ENCODE measurements at regions not wholly inside any gene's neighbourhood (a gene's known extent, or its start where the extent isn't known, plus 50 kb on each side); places are given as distances from the start of the nearest gene placed in this dataset.

GRCh38 chrX:40318801-40319200, 221.0 kb upstream of the BCOR start:
- no TSS peak for BruUV-seq (replicated peaks)
- ChIA-PET POLR2A (no interaction called here), CTCF (no interaction called here)
- no peak overlapping the region for H2AFZ ChIP-seq (ENCODE audit: low read depth, low read length)
- no peak overlapping the region for H3K27ac ChIP-seq (ENCODE audit: insufficient read depth, low read depth, low read length)
- intact Hi-C loops (cut with micrococcal nuclease) (no loop called here), dilution Hi-C loops (cut with MboI; ENCODE audit: extremely low pct_ligation_motif_present, low sequenced_read_pairs) (no loop called here)
- no peaks in the 10 kb centered on the region for H3K36me3 ChIP-seq (ENCODE audit: control insufficient read depth in 2 of 2, extremely low read depth in 1 of 2, insufficient read depth in 2 of 2, low read length in 2 of 2)
- H3K4me1 ChIP-seq (ENCODE audit: control insufficient read depth, extremely low read depth, insufficient read depth, low read length) = no peaks in the 10 kb centered on the region
- no peak overlapping the region for H3K9ac ChIP-seq (replicated peaks; ENCODE audit: extremely low read depth, insufficient read depth, low read length)
- H3K9me3 ChIP-seq (replicated peaks; ENCODE audit: control insufficient read depth, insufficient read depth, low read length) = no peaks in the 10 kb centered on the region
- FAIRE-seq = no peak
- no peak for DNase-seq (ENCODE audit: low read depth, low spot score)
- no peak overlapping the region for H3K4me2 ChIP-seq (ENCODE audit: insufficient read depth, low read length)
- no peaks in the 10 kb centered on the region for H3K27me3 ChIP-seq (ENCODE audit: control insufficient read depth in 2 of 2, insufficient read depth in 2 of 2, low read length in 2 of 2)
- TF ChIP-seq POLR2AphosphoS5 (IDR thresholded peaks at IDR 0.05; ENCODE audit: insufficient read depth, low read depth, low read length) (no peak), FOS (IDR thresholded peaks at IDR 0.05; ENCODE audit: borderline replicate concordance, insufficient read depth, low read length) (no peak), POLR2A (IDR thresholded peaks at IDR 0.05; ENCODE audit: low read depth, low read length) (no peak), MAX (IDR thresholded peaks at IDR 0.05; ENCODE audit: insufficient read depth, insufficient read length) (no peak), EZH2 (IDR thresholded peaks at IDR 0.05; ENCODE audit: borderline replicate concordance, low read depth, low read length, severe bottlenecking) (no peak), CTCF (IDR thresholded peaks at IDR 0.05; ENCODE audit: extremely low read depth in 1 of 2, insufficient read depth in 1 of 2, low read depth in 1 of 2, low read length in 2 of 2) (no peak), JUN (IDR thresholded peaks at IDR 0.05; ENCODE audit: borderline replicate concordance, insufficient read depth, insufficient read length, low read depth) (no peak), MYC (IDR thresholded peaks at IDR 0.05; ENCODE audit: low read depth, low read length) (no peak), GATA2 (IDR thresholded peaks at IDR 0.05; ENCODE audit: insufficient read depth, insufficient read length, low read depth, low read length) (no peak)
- no peaks in the 10 kb centered on the region for H4K20me1 ChIP-seq (replicated peaks; ENCODE audit: control insufficient read depth, extremely low read depth, insufficient read depth, low read length)
- no peaks in the 10 kb centered on the region for H3K79me2 ChIP-seq (ENCODE audit: control insufficient read depth, insufficient read depth, low read length)
- H3K4me3 ChIP-seq (replicated peaks in 1 of 3; ENCODE audit: insufficient read depth in 1 of 3, low read depth in 1 of 3, low read length in 3 of 3) = no peak overlapping the region
- no peaks in the 10 kb centered on the region for H3K9me1 ChIP-seq (replicated peaks; ENCODE audit: control insufficient read depth, extremely low read depth, insufficient read depth, low read length)

Data from endothelial cell of umbilical vein (primary cell).